ENCODE measurements at regions not wholly inside any gene's neighbourhood (a gene's known extent, or its start where the extent isn't known, plus 50 kb on each side); places are given as distances from the start of the nearest gene placed in this dataset.

DNA sequence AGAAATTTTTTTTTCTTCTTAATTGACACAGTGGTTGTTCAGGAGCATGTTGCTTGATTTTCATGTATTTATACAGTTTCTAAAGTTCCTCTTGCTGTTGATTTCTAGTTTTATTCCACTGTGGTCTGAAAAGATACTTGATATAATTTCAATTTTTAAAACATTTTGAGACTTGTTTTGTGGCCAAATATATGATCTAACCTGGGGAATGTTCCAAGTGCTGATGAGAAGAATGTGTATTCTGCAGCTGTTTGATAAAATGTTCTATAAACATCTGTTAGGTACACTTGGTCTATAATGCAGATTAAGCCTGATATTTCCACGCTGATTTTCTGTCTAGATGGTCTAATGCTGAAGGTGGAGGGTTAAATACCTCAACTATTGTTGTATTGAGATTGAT is 151.4 kb upstream of the IFNG-AS1 start:
- FAIRE-seq (no peak), ATAC-seq (no peak), DNase-seq (ENCODE audit: low read depth in 1 of 2, low spot score in 1 of 2) (no peak)
- 0% methylated on average over 1 of the region's 1 CpG for WGBS (ENCODE audit: missing lambda C conversion rate)
- Histone ChIP-seq H3K9me3 (no peaks in the 10 kb centered on the region), H3K4me1 (no peaks in the 10 kb centered on the region), H3K27ac (no peak overlapping the region), H3K4me3 (no peak overlapping the region), H3K4me2 (no peak overlapping the region)
- TF ChIP-seq HDAC2 (IDR thresholded peaks at IDR 0.05) (no peak), ZFP36 (IDR thresholded peaks at IDR 0.05; ENCODE audit: borderline replicate concordance, partially characterized antibody) (no peak), HOXB5 (CRISPR knock-in tag; IDR thresholded peaks at IDR 0.05) (no peak), FOXS1 (CRISPR knock-in tag; IDR thresholded peaks at IDR 0.05) (no peak), BHLHE40 (IDR thresholded peaks at IDR 0.05; ENCODE audit: low read depth, low read length) (no peak), SREBF2 (IDR thresholded peaks at IDR 0.05) (no peak), ZNF302 (CRISPR knock-in tag; IDR thresholded peaks at IDR 0.05) (no peak), RFX5 (IDR thresholded peaks at IDR 0.05) (no peak), CBX8 (IDR thresholded peaks at IDR 0.05) (no peak), EHMT2 (IDR thresholded peaks at IDR 0.05; ENCODE audit: low read depth) (no peak), CHD4 (IDR thresholded peaks at IDR 0.05; ENCODE audit: borderline replicate concordance) (no peak), SMC3 (IDR thresholded peaks at IDR 0.05) (no peak), KDM5A (IDR thresholded peaks at IDR 0.05) (no peak), PHF8 (IDR thresholded peaks at IDR 0.05; ENCODE audit: borderline replicate concordance, low read depth) (no peak)
- ChIA-PET CTCF (no interaction called here), POLR2A (no interaction called here)

DNA sequence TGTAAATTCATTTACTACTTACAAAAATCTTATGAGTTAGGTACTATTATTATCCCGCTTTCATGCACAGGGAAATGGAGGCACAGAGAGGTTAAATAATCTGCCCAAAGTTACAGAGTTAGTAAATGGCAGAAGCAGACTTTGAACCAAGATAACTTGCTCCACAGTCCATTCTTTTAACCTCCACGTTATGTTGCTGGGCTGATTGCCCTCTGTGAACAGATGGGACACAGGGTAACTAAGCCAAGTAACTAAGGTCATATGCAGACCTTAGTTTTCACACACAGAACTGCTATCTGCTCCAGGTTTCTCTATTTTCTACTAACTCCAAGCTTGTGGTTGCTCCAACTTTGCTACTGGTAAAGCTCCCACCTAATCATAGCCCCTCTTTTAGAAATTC is 147.1 kb upstream of the IFNG-AS1 start:
- FAIRE-seq (no peak), DNase-seq (ENCODE audit: low read depth in 1 of 2, low spot score in 1 of 2) (no peak), ATAC-seq (no peak)
- POLR2A ChIA-PET = no interaction called here
- Histone ChIP-seq H3K4me1 (no peaks in the 10 kb centered on the region), H3K4me3 (no peak overlapping the region), H3K4me2 (no peak overlapping the region), H3K27ac (no peak overlapping the region), H3K9me3 (no peaks in the 10 kb centered on the region)
- no peak for TF ChIP-seq PHF8 (IDR thresholded peaks at IDR 0.05; ENCODE audit: borderline replicate concordance, low read depth)
- TF ChIP-seq SREBF2 (IDR thresholded peaks at IDR 0.05) = no peak
- no peak for TF ChIP-seq REST (IDR thresholded peaks at IDR 0.05)
- TF ChIP-seq TFCP2L1 (CRISPR knock-in tag; IDR thresholded peaks at IDR 0.05) = no peak
- TF ChIP-seq, protein P1, sequence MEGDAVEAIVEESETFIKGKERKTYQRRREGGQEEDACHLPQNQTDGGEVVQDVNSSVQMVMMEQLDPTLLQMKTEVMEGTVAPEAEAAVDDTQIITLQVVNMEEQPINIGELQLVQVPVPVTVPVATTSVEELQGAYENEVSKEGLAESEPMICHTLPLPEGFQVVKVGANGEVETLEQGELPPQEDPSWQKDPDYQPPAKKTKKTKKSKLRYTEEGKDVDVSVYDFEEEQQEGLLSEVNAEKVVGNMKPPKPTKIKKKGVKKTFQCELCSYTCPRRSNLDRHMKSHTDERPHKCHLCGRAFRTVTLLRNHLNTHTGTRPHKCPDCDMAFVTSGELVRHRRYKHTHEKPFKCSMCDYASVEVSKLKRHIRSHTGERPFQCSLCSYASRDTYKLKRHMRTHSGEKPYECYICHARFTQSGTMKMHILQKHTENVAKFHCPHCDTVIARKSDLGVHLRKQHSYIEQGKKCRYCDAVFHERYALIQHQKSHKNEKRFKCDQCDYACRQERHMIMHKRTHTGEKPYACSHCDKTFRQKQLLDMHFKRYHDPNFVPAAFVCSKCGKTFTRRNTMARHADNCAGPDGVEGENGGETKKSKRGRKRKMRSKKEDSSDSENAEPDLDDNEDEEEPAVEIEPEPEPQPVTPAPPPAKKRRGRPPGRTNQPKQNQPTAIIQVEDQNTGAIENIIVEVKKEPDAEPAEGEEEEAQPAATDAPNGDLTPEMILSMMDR (IDR thresholded peaks at IDR 0.05) = no peak
- no peak for TF ChIP-seq FOXS1 (CRISPR knock-in tag; IDR thresholded peaks at IDR 0.05)
- TF ChIP-seq POLR2A (IDR thresholded peaks at IDR 0.05; ENCODE audit: low read length) = no peak
- TF ChIP-seq CHD4 (IDR thresholded peaks at IDR 0.05; ENCODE audit: borderline replicate concordance) = no peak
- TF ChIP-seq HOXB5 (CRISPR knock-in tag; IDR thresholded peaks at IDR 0.05) = no peak
- TF ChIP-seq RNF2 (IDR thresholded peaks at IDR 0.05; ENCODE audit: borderline replicate concordance, low read depth) = no peak
- TF ChIP-seq ZC3H11A (IDR thresholded peaks at IDR 0.05) = no peak
- TF ChIP-seq, protein P2, sequence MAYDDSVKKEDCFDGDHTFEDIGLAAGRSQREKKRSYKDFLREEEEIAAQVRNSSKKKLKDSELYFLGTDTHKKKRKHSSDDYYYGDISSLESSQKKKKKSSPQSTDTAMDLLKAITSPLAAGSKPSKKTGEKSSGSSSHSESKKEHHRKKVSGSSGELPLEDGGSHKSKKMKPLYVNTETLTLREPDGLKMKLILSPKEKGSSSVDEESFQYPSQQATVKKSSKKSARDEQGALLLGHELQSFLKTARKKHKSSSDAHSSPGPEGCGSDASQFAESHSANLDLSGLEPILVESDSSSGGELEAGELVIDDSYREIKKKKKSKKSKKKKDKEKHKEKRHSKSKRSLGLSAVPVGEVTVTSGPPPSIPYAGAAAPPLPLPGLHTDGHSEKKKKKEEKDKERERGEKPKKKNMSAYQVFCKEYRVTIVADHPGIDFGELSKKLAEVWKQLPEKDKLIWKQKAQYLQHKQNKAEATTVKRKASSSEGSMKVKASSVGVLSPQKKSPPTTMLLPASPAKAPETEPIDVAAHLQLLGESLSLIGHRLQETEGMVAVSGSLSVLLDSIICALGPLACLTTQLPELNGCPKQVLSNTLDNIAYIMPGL (CRISPR knock-in tag; IDR thresholded peaks at IDR 0.05; ENCODE audit: borderline replicate concordance) = no peak
- no peak for TF ChIP-seq GATA3 (IDR thresholded peaks at IDR 0.05; ENCODE audit: borderline replicate concordance)
- TF ChIP-seq KDM1A (IDR thresholded peaks at IDR 0.05; ENCODE audit: low read depth) = no peak
- no peak for TF ChIP-seq JUNB (IDR thresholded peaks at IDR 0.05)
- WGBS (ENCODE audit: missing lambda C conversion rate) = 51% methylated on average over 2 of the region's 2 CpGs
- CTCF ChIA-PET = no interaction called here

Measured in A549 (cell line).